NCI-H2171 treated with DMSO at 0.1 percent for 48 hours (cell line): ENCODE measurements at regions not wholly inside any gene's neighbourhood (a gene's known extent, or its start where the extent isn't known, plus 50 kb on each side); places are given as distances from the start of the nearest gene placed in this dataset.
"Not testable (repeated sequence)": the region's sequence is repeated elsewhere in the genome, so short reads cannot be mapped to it uniquely, and the experiment has no call there.

Experiments used
- DNase-seq: peaks from one replicate; lab custom pipeline; 2025; lab: John Stamatoyannopoulos, UW

DNA sequence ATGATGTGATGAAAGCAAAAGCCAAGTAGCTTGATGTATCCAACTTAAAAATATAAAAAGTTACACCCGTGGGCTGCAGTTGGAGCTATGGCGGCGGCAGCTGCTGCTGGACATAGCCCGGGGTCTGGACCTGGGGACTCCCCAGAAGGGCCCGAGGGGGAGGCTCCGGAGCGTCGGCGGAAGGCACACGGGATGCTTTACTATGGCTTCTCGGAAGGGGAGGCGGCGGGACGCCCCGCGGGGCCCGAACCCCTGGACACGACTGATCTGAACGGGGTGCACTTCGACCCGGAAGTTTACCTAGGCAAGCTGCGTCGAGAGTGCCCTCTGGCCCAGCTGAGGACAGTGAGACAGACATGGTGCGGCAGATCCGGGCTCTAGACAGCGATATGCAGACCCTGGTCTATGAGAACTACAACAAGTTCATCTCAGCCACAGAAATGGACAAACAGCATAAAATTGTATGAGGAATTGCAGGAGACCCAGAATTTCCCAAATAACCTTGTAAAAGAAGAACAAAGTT, 109.5 kb upstream of the EEF2KMT start:
- DNase-seq: no peak

DNA sequence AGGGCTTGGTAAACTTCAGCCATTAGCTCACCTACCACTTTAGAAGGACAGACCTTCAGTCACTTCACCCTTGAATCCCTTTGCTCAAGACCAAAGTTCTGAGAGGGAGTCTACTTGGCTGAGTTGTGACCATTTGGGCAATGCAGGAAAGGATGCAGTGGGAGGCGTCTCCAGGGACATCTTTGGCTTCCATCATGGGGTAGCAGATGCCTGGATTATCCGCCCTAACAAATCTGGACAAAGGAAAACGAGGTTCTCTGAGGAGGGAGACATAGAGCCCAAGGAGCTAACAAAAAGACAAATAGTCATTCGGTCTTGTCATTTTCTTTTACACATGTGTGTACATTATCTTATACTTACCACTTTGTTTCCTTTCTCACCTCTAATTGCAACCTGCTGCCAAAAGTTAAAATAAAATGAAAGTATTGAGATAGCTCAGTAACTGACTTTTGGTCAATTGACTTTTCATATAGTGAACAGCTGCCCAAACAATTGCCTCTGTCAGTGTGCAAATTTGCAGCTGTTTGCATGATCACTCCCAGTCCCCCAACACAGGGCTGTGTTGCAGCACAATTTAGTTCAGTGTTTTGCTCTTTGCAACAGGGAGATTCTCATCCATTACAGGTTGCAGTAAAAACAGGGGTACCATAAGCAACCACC, 108.9 kb upstream of the EEF2KMT start:
- DNase-seq: no peak

DNA sequence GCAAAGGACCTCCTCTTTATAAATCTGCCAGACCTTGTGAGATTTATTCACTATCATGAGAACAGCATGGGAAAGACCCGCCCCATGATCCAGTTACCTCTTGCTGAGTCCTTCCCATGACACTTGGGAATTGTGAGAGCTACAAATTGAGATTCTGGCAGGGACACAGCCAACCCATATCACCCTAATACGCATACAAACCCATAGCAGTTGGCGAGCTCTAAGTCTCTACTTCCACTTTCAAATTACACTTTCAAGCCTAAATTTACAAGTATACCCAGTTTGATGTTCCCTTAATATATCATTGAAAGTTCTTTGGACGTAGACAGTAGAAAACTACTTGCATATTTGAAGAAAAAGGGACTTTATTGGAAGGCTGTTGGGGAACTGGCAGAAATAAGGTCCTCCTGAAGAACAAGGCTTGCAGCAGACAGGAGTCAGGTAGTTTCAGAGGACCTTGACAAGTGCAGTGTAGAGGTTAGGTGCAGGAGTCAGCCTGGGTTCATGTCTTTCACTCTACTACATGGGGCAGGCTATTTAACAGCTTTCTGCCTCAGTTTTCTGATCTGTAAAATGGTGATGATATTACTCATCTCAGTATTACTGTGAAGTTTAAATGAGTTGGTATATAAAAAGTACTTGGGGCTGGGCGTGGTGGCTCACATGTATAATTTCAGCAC, 107.9 kb upstream of the EEF2KMT start:
- no peak for DNase-seq

DNA sequence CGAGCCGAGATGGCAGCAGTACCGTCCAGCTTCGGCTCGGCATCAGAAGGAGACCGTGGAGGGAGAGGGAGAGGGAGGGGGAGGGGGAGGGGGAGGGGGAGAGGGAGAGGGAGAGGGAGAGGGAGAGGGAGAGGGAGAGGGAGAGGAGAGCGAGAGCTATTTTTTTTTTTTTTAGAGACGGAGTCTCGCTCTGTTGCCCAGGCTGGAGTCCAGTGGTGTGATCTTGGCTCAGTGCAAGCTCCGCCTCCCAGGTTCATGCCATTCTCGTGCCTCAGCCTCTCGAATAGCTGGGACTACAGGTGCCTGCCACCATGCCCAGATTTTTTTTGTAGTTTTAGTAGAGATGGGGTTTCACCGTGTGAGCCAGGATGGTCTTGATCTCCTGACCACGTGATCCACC, 106.1 kb upstream of the EEF2KMT start:
- not testable (repeated sequence) for DNase-seq

DNA sequence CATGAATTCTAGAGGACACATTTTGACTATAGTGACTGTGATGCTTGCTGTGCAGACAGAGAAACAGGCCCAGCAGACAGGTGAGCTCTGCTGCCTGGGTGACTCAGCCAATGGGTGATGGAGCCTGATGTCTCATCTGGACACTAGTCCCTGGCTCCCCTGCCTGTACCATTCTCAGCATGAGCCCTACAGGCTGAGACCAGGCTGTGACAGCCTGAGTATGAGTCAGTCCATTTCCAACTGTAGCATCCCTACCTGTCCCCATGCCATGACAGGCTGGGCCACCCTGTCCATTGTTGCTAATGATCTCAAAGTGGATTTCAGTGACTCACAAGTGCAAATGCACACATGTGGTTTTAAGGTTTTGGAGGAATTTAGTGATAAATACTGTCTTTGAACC, 102.5 kb upstream of the EEF2KMT start:
- no peak for DNase-seq

DNA sequence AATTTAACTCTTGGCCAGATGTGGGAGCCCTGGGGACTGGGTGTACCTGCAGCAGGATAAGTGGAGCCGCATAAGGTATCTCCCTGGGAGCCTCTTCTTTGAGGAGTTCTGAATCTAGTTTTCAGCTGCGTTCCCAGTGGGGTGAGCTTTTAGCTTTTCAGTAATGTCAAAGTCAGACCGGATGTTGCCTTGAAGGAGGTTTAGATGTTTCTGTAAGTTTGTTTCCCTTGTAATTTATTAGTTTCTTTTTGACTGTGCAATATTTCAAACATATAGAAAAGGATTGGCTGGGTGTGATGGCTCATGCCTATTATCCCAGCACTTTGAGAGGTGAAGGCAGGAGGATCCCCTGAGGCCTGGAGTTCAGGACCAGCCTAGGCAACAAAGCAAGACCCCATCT, 98.6 kb upstream of the EEF2KMT start:
- DNase-seq: no peak

DNA sequence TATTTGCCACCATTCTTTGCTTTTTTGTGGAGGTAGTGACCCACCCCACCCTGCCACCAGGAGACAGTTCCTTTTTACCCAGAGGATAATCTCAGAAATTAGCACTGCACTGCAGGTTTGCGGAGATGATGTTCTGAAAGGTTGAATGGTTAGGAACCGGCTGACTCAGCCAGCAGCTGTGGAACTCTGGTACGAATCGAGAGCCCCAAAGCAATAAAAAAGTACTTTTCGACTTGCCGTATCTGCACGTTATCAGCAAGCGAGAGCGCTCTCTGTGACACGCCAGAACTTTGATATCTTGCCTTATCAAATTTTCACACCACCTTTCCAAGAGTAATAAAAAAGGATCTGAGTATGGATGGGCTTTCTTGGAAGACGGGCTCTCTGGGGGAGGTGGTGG, 96.3 kb upstream of the EEF2KMT start:
- DNase-seq: no peak

DNA sequence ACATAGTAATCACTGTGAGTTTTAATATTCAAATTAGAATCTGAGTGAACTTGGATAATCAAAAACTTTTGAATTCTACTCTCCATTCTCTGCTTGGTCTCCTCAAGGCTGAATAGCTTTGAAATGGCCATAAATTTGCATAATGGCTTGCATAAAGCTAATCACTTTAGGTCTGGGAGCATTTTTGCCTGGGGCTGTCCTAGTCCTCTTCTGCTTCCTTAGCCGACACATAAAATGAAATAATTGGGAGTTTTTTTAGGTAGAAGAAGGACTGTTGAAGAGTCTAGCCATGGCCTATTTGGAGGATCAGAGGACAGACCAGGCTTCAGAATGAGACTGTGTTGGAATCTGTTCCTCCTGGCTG, 91.4 kb upstream of the EEF2KMT start:
- DNase-seq: no peak

DNA sequence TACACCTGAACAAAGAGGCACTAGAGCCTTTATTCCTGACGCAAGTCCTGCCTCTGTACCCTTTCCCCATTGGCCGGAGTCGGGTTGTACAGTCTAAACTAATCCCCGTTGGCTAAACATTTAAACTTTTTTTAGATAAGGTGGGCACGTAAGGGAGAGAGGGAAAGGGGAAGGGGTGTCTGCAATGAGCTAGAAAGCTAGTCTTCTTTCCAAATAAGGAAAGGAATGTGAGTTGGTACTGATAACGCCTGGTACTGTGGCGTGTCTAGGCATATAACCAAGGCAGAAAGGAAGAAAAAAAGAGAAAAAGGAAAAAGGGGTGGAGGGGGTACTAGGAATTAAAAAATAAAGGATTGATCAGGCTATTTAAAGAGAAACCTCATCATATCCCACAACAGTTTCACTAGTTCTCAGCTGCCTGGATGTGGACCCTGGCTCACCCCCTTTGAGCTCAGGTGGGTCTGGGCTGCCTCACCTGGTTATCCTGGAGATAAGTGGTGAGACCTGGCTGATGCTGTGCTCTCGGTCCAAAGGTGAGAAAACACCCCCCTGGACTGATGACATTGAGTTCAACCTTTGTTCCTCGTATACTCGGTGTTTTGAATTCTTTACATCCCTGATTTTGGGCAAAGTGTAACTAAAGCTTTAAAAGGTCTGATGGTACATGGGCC, 90.9 kb upstream of the EEF2KMT start:
- DNase-seq: no peak

DNA sequence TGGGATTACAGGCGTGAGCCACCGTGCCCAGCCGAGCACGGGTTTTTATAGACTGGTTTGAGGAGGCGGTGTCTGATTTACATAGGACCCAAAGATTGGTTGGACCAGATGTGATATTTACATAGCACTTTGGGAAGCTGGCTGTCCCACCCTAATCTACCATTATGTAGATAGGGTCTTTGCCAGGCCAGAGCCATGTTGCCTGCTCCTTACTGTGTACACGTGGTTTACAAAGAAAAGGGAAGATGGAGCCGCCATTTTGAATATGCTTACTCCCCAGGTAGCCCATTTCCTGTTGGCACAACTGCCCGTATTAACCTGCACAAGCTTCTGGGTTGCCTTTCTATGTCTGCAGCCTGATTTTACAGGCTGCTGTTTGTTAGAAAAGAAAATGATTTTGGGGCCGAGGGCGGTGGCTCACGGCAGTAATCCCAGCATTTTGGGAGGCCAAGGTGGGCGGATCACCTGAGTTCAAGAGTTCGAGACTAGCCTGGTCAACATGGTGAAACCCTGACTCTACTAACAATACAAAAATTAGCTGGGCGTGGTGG, 89.9 kb upstream of the EEF2KMT start:
- DNase-seq: no peak

DNA sequence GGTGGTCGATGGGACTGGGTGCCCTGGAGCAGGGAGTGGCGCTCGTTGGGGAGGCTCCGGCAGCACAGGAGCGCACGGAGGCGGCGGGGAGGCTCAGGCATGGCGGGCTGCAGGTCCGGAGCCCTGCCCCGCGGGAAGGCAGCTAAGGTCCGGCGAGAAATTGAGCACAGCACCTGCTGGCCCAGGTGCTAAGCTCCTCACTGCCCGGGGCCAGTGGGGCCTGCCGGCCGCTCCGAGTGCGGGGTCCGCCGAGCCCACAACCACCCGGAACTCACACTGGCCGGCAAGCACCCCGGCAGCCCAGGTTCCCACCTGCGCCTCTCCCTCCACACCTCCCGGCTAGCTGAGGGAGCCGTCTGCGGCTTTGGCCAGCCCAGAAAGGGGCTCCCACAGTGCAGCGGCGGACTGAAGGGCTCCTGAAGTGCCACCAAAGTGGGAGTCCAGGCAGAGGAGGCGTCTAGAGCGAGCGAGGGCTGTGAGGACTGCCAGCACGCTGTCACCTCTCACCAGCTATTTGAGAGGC, 88.8 kb upstream of the EEF2KMT start:
- DNase-seq: no peak

DNA sequence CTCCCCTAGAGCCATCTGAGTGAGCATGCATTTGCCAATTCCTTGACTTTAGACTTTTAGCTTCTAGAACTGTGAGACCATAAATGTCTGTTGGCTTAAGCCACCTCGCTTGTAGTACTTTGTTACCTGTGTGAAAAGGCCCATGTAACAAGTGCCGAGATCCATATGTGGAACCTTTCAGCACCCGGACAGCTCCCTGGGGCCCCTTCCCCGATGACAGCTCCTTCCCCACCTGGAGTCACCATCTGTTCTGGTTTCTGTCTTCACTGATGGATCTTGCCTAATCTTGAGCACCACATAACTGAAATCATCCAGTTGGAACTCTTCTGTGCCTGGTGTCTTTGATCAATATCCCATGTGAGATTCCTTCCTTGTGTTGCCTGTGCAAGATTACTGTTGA, 78.9 kb upstream of the EEF2KMT start:
- DNase-seq: no peak

DNA sequence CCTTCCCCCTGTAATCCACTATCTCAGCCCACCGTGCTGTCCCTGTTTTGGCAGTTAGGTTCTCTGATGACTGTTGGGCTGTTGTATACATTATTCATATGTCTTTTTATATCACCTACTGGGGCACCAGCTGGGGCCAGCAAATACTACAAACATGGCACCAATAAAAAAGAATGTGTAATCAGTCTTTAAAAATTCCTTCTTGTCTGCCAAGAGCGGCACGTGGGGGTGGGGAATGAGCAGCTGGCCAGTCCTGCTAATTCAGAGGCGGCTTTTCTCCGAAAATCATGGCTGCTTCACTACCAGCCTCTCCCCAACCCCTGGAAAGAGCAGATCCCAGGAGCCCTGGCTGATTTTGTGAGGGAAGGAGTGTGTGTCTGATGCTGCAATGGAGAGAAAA, 77.7 kb upstream of the EEF2KMT start:
- DNase-seq: peak; percentile 36

DNA sequence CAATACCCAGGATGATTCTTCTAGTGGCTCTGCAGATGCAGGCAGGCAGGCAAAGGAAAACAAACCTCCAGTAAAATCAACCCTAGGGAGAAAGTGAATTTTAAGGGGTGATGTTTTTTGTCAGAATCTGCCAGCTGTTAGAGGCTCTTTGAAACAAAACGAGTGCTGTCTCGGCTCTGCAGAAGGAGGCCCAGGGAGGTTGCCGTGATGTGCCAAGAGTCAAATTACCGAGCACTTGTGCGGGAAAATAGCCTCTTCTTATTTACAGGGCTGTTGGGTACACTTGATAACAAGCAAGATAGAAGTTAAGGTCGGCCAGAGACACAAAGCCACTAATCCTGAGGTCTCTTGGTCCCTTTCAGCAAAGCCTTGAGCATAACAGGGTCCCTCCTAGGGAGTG, 68.9 kb upstream of the EEF2KMT start:
- DNase-seq: peak; percentile 79

DNA sequence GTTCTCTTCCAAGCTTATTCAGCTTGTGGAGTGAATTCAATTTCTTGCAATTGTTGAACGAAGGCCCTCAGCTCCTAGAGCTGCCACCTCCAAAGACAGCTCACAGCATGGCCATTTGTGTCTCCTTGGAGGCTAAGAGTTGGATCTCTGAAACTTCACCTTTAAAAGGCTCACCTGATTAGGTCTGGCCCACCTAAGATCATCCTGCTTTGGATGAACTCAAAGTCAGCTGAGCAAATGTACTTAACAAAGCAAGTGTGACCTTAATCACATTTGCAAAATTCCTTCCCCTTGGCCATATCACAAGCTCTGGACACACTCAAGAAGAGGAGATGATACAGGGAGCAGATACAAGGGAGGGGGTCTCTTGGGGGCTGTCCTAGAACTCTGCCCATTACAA, 67.8 kb upstream of the EEF2KMT start:
- not testable (repeated sequence) for DNase-seq

DNA sequence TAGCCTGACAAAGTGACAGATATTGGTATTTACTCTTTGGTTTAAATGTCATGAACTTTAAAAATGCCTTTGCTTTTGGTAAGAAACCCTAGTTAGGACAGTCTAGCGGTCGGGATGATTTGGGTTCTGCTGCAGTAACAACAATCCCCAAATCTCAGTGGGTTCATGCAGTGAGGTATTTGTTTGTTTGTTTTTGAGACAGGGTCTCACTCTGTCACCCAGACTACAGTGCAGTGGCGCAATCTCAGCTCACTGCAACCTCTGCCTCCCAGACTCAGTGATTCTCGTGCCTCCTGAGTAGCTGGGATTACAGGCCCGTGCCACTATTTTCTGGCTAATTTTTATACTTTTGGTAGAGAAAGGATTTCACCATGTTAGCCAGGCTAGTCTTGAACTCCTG, 65.2 kb upstream of the EEF2KMT start:
- DNase-seq: not testable (repeated sequence)

DNA sequence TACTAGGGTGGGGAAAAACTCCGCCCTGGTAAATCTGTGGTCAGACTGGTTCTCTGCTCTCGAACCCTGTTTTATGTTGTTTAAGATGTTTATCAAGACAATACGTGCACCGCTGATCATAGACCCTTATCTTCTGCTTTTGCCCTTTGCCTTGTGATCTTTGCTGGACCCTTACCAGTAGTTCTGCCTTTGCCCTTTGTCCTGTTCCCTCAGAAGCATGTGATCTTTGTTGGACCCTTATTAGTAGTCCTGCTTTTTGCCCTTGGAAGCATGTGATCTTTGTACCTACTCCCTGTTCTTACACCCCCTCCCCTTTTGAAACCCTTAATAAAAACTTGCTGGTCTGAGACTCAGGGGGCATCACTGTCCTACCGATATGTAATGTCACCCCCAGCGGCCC, 64.3 kb upstream of the EEF2KMT start:
- DNase-seq: not testable (repeated sequence)

DNA sequence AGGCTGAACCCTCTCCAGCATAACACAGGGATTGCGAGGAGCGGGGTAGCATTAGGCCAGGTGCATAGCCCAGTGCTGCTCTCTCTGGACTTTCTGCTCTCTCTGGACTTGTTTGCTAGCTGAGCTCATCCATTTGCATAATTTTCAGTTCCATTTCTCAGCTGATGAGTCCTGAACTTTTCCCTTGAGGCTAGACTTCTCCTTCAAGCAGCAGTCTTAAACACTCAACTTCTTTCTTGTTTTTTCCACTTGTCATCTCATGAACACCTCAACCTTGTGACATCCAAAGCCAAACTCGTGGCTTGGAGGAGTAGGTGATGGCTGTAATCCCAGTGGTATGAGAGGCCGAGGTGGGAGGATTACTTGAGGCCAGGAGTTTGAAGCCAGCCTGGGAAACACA, 62.4 kb upstream of the EEF2KMT start:
- DNase-seq: not testable (repeated sequence)

DNA sequence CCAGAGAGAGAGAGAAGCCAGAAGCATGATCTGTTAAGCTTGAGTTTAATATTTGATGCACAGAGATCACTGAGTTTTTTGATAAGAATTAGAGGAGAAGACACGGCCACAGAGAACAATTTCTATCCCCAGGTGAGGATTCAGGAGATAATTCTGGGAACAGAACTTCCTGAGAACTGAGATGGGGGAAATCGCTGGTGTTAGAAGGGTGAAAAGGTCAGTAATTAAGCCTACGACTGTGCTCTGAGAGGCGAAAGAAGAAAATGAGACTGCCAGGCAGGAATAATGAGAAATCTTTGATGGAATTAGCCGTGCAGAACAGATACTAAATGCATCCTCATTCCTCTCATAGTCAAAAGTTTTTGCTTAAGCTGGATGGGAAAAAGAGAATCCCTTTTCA, 61.9 kb upstream of the EEF2KMT start:
- not testable (repeated sequence) for DNase-seq

DNA sequence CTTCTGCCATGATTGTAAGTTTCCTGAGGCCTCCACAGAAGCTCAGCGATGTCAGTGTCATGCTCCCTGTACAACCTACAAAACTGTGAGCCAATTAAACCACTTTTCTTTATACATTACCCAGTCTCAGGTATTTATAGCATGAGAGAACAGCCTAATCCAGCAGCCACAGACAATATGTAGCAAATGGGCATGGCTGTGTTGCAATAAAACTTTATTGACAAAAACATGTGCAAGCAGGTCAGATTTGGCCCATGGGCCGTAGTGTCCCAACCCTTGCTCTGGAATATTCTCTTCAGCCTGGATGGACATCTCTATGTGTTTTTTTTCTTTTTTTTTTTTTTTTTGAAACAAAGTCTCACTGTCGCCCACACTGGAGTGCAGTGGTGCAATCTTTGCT, 60.9 kb upstream of the EEF2KMT start:
- DNase-seq: no peak

DNA sequence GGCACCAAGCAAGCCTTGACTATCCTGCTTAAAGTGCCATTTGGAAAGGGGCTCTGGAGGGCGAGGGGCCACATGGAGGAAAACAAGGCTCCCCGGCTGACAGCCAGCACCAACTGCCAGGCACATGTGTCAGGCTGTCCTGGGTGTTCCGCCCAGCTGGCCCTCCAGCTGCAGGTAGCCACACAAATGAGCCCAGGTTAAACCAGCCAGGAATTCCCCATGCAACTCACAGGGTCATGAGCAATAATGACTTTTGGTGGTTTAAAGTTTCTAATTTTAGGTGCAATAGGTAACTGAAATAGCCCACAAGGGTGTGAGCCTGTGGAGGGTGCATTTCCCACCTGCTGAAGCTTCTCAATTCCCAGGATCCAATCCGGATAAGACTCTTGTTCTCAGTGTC, 58.9 kb upstream of the EEF2KMT start:
- DNase-seq: not testable (repeated sequence)

DNA sequence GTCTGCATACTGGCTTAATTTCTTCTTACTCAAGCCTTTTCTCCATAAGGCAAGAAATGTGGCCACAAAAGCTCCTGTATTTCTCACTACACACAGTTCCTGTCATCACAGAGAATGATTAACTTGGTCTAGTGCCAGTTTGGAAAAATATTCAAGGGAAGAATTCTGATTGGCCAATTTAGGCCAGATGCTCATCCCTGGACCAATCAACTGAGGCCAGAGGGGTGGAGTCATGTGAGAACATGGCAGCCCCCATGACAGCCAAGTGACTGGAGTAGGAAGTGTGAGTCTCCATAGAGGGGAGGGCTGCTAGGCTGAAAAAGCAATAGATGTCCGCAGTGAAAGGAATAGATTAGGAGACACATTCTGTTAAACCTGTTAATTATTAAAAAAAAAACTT, 56.4 kb upstream of the EEF2KMT start:
- DNase-seq: not testable (repeated sequence)

DNA sequence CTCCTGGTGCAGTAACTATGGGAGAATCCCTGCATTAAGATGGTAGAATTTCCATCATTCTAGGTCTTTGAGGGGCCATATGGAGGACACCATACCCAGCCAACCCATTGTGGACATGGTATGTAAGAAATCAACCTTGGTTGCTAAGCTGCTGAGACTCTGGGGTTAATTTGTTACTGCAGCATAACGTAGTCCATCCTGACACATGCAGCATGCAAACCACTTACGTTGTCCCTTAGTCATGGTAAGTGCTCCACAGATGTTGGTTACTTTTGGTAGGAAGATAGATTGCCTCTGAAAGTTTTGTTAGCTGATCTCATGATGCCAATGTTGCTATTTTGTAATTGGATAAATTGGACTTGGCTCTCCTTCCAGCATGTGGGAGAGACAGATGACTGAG, 53.8 kb upstream of the EEF2KMT start:
- not testable (repeated sequence) for DNase-seq
